ENCODE measurements at regions not wholly inside any gene's neighbourhood (a gene's known extent, or its start where the extent isn't known, plus 50 kb on each side); places are given as distances from the start of the nearest gene placed in this dataset.

- no peak for DNase-seq
Measured at GRCh38 chr5:121757753-121758152, 93.9 kb upstream of the FTMT start.

GRCh38 chr5:121758615-121759014 lies 93.1 kb upstream of the FTMT start:
- no peak for DNase-seq

- no peak for DNase-seq
Measured at GRCh38 chr5:121762426-121762825, 89.3 kb upstream of the FTMT start.

GRCh38 chr5:121763665-121764064 lies 88.0 kb upstream of the FTMT start:
- no peak for DNase-seq

- DNase-seq: no peak
Measured at GRCh38 chr5:121780406-121780805, 71.3 kb upstream of the FTMT start.

GRCh38 chr5:121783700-121784099 lies 68.0 kb upstream of the FTMT start:
- DNase-seq: no peak

- no peak for DNase-seq
Measured at GRCh38 chr5:121793791-121794190, 57.9 kb upstream of the FTMT start.

GRCh38 chr5:121795511-121795910 lies 56.2 kb upstream of the FTMT start:
- no peak for DNase-seq

GRCh38 chr5:121797681-121798518 lies 53.8 kb upstream of the FTMT start:
- DNase-seq: no peak

Data from suppressor macrophage treated with lipopolysaccharide for 4 hours (primary cell).